Hematopoietic multipotent progenitor cell treated with erythropoietin and hydrocortisone succinate and interleukin-3 and kit ligand, for 17 days (in vitro differentiated cells): ENCODE measurements at regions not wholly inside any gene's neighbourhood (a gene's known extent, or its start where the extent isn't known, plus 50 kb on each side); places are given as distances from the start of the nearest gene placed in this dataset.
"Not testable (repeated sequence)": the region's sequence is repeated elsewhere in the genome, so short reads cannot be mapped to it uniquely, and the experiment has no call there.

ENCODE experiments used
- DNase-seq: peaks from one replicate; pipeline ENCODE4 v3.0.0-alpha.2; 2015; ENCODE audit warnings: low spot score

DNA sequence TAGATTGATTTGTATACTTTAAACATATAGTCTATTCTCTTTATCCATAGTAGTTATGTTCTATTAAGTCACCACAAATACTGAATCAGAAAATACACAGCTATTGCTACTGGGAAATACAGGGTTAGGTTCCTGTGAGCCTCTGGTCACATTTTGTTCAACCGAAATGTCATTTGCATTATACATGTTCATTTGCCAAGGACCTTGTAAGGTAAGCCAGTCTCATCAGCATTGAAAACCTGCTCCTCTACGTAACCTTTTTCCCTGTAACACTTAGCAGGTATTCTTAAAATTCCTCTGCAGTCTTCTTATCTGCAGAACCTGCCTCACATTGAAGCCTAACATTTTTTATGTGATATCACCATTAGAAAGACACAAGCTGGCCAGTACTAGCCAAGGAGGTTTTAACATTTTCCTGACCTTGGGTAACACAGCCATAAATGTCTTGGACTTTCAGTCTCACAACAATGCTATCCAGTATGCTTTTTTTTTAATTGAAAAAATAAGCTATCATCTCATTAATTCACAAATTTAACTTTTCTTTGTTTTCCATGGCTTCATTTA lies 765.7 kb upstream of the IGFBP7 start:
- DNase-seq = no peak

GRCh38 chr4:57866468-57867171 lies 756.4 kb upstream of the IGFBP7 start:
- DNase-seq = no peak

- DNase-seq = no peak
These were observed 755.1 kb upstream of the IGFBP7 start for GRCh38 chr4:57865264-57865663.

DNA sequence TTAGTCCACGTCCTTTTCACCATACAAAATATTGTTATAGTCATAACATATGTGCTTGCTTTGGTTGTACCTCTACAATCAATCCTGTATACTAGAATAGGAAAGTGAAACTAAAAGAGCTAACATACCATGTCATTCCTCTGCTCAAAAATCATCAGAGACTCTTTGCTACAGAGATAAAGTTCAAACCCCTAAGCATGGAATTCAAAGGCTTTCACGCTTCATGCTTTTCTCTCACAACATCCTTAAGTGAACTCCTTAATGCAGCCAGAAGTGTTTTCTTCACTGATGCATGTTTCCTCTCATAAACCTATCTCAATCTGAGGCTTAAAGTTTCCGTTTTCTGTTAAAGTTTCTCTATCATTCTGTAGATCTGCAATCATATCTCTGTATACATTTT lies 744.6 kb upstream of the IGFBP7 start:
- DNase-seq = no peak

DNA sequence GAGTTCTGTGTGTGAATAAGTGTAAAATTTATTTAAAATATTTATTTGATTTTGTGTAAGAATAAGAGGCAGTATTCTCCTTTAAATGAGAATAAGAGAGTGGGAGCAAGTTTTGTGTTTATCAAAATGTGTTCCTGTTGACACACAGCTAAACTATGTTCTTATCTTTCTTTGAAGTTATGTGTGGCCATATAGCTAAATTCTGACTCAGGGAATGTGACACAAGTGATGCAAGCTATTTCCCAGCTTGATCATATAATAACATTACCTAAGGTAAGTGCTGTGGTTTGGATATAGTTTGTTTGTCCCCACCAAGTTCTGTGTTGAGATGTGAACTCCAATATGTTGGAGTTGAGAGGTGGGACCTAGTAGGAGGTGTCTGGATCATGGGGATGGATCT lies 740.0 kb upstream of the IGFBP7 start:
- no peak for DNase-seq

- DNase-seq = no peak
These were observed 721.9 kb upstream of the IGFBP7 start for GRCh38 chr4:57832083-57832482.

GRCh38 chr4:57789666-57790065 lies 679.5 kb upstream of the IGFBP7 start:
- no peak for DNase-seq

GRCh38 chr4:57777876-57778275 lies 667.7 kb upstream of the IGFBP7 start:
- DNase-seq = no peak

DNA sequence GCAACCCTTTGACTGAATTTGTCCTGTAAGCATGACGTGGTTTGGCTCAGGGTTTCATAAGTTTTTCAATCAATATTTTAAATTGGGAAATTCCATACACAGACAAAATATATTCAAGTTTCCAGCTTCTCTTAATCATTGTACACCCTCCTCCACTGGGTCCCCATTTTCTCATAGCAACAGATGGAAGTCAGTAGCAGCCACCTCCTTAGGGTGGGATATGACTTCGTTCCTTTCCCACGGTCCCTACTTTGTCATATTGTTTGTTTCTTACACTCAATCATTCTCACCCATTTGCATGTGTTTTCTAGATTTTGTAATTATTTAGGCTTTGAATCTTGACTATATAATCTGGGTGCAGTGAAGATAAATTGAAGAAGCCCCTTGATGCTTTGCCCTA lies 664.5 kb upstream of the IGFBP7 start:
- no peak for DNase-seq

DNA sequence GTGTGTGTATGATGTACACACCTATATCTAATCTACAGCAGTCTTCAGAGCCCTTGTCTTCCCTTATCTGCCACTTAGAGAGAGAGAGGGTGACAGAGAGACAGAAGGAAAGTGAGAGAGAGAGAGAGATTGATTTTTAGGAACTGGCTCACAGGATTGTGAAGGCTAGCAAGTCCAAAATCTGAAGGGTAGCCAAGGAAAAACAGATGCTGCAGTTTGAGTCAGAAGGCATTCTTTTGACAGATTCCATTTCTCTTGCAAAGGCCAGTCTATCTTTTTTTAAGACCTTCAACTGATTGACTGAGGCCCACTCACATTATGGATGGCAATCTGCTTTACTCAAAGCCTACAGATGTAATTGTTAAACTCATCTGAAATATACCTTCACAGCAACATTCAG lies 664.0 kb upstream of the IGFBP7 start:
- no peak for DNase-seq

DNA sequence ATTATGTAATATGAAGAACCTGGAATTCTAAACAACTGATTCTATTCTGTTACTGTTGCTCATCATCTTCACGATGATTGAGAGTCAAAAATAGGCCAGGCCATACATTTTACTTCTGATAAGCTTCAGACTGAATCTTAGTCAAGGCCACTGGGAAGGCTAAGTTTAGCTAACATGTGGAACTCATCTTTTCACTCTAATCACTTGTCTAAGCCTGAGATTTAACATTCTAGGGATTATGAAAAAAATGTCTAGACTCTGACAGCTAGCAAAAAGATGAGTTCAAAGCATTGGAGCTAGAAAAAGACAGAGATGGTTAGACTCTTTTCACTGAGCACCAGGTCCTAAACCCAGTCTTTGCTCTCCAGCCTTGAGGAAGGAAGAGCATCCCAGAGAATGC lies 656.2 kb upstream of the IGFBP7 start:
- no peak for DNase-seq

DNA sequence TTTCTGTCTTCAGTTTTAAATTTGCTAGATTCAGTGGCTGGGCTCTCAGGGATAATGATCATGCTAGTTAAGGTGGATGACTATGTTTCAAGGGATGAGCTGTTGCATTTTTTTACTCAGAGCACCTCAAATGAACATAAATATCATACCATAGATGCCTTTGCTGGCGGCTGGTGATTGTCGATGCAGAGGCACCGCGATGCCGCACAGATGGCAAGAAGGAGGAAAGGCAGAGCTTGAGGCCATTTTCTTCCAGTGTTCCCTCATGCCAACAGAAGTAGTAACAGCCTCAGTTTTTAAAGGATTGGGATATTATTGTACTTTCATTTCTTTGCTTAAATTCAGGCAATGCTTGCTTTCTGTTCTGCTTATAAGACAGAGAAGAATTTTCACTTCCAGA lies 654.7 kb upstream of the IGFBP7 start:
- no peak for DNase-seq

DNA sequence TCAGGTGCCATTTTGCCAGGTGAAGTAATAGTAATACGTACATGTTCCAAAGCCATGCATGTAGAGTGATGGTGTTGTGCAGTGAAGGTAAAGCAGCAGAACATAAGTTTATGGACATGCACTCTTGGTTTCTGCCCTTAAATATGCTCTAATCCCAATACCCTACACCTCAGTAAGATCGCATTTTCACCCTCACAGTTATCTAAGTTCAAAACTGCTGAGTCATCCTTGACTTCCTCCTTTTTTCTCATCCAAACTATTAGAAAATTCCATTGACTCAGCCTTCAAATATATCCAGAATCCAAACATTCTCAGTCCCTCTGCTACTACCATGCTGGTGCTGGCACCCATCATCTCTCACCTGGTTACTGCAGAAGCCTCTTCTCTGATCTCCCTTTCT lies 652.9 kb upstream of the IGFBP7 start:
- no peak for DNase-seq

DNA sequence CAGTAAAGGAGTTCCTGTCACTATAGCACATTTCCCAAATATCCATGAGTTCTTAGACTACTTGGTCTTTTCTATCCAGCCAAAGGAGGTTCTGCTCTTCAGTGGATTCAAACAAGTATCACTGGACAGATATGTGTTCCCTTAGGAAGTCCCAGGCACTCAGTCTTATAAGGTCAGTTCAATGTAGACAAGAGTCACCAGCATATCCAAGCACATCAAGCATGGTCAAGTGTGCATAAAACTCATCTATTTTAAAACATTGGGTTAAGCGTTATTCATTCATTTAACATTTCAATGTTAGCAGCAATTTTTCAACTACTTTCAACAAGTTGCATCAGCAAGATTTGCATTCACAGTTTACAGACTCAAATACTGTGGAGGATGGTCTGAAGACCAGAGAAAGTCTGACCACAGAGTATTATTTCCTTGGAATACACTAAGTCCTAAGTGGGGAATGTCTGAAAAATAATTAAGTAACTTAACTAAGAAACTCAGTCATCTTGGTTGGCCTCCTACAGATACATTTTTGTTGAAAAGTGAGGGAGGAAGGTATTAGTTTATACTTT lies 630.5 kb upstream of the IGFBP7 start:
- no peak for DNase-seq

- DNase-seq = no peak
These were observed 626.6 kb upstream of the IGFBP7 start for GRCh38 chr4:57736781-57737180.

GRCh38 chr4:57734104-57734670 lies 624.0 kb upstream of the IGFBP7 start:
- DNase-seq = no peak

GRCh38 chr4:57729775-57730570 lies 619.8 kb upstream of the IGFBP7 start:
- not testable (repeated sequence) for DNase-seq

GRCh38 chr4:57726154-57726553 lies 616.0 kb upstream of the IGFBP7 start:
- no peak for DNase-seq

GRCh38 chr4:57719456-57719855 lies 609.3 kb upstream of the IGFBP7 start:
- DNase-seq = no peak

GRCh38 chr4:57714313-57714712 lies 604.1 kb upstream of the IGFBP7 start:
- not testable (repeated sequence) for DNase-seq

GRCh38 chr4:57710053-57710452 lies 599.9 kb upstream of the IGFBP7 start:
- DNase-seq = no peak

DNA sequence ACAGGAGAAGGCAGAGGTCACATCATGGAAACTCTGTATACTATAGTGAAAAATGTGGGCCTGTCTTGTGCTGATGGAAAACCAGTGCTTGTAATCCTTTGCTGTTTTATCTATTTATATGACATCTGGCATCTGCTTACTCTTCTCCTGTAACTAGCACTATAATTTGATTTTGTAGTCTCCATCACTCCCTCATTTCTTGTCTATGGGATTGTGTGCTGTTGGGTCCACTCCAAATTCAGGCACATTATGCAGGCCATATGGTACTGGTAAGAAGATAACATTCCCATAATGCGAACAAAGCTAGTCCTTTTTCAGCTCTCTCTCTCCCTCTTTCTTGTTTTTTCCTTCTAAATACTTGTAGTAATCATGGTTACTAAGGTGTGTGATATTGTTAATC lies 581.2 kb upstream of the IGFBP7 start:
- DNase-seq = no peak
